Endothelial cell of umbilical vein (primary cell): ENCODE measurements at regions not wholly inside any gene's neighbourhood (a gene's known extent, or its start where the extent isn't known, plus 50 kb on each side); places are given as distances from the start of the nearest gene placed in this dataset.

Source experiments
- BruUV-seq: library from RNA; stranded (reverse); fragments of 400-500 nt; replicated peaks from 2 replicates; lab custom pipeline; 2021; lab: Mats Ljungman, UMichigan
- CTCF ChIA-PET: fragments of 300-600, 350-600 bp; sonication (Branson Sonifier 250); formaldehyde crosslinking; loops from one replicate; lab custom pipeline; 2021; ENCODE audit warnings: antibody characterized with exemption, inconsistent platforms; lab: Charles Lee
- POLR2A ChIA-PET: fragments of 300-600, 350-600 bp; sonication (Branson Sonifier 250); formaldehyde crosslinking; loops from one replicate; lab custom pipeline; 2021; ENCODE audit warnings: antibody characterized with exemption, inconsistent platforms; lab: Charles Lee
- DNase-seq: peaks from one replicate; pipeline ENCODE4 v3.0.0-alpha.2; 2011; ENCODE audit warnings: low read depth, low spot score
- FAIRE-seq: peaks from 2 replicates; lab custom pipeline; 2011; peaks lifted over from hg19 to GRCh38; lab: Jason Lieb, UNC
- H2AFZ ChIP-seq: 2 replicates; pipeline ENCODE4 v1.6.0; 2012; ENCODE audit warnings: low read depth, low read length, control low read depth, inconsistent platforms
- H3K27ac ChIP-seq: 2 replicates; pipeline ENCODE4 v1.5.1; 2011; ENCODE audit warnings: low read depth, mild to moderate bottlenecking, control low read depth, low read length, moderate library complexity; ENCODE audit not compliant: insufficient read depth
- H3K27me3 ChIP-seq, 2 experiments: 2 replicates each; pipeline versions ENCODE4 v1.6.0 to v1.6.1; 2011; ENCODE audit warnings: low read length in 2 of 2, mixed read lengths in 1 of 2; ENCODE audit not compliant: control insufficient read depth in 2 of 2, insufficient read depth in 2 of 2
- H3K36me3 ChIP-seq, 2 experiments: 2 replicates in 1 of 2; 3 replicates in 1 of 2; pipeline ENCODE4 v1.5.1; 2011; ENCODE audit warnings: low read length in 2 of 2, mild to moderate bottlenecking in 1 of 2, moderate library complexity in 1 of 2; ENCODE audit not compliant: control insufficient read depth in 2 of 2, insufficient read depth in 2 of 2; ENCODE audit errors: extremely low read depth in 1 of 2
- H3K4me1 ChIP-seq: 3 replicates; pipeline ENCODE4 v1.5.1; 2011; ENCODE audit warnings: mild to moderate bottlenecking, low read length; ENCODE audit not compliant: control insufficient read depth, insufficient read depth; ENCODE audit errors: extremely low read depth
- H3K4me2 ChIP-seq: 2 replicates; pipeline ENCODE4 v1.6.1; 2011; ENCODE audit warnings: low read length, control low read depth, mixed read lengths; ENCODE audit not compliant: insufficient read depth
- H3K4me3 ChIP-seq, 3 experiments: fragments of 200-600 bp in 1 of 3; sonication (generic), shearing (Covaris generic) in 1 of 3; replicated peaks in 1 of 3; 2 replicates each; pipeline ENCODE4 v1.5.1; 2011 to 2016; ENCODE audit warnings: control low read depth in 3 of 3, low read length in 3 of 3, mild to moderate bottlenecking in 2 of 3, inconsistent platforms in 1 of 3, low read depth in 1 of 3, moderate library complexity in 1 of 3; ENCODE audit not compliant: insufficient read depth in 1 of 3
- H3K79me2 ChIP-seq: 2 replicates; pipeline ENCODE4 v1.6.0; 2012; ENCODE audit warnings: low read length, inconsistent platforms; ENCODE audit not compliant: control insufficient read depth, insufficient read depth
- H3K9ac ChIP-seq: replicated peaks from 2 replicates; pipeline ENCODE3; 2011; ENCODE audit warnings: low read length, control low read depth; ENCODE audit not compliant: insufficient read depth; ENCODE audit errors: extremely low read depth
- H3K9me1 ChIP-seq: replicated peaks from 3 replicates; pipeline ENCODE4 v1.6.0; 2011; ENCODE audit warnings: mild to moderate bottlenecking, low read length; ENCODE audit not compliant: control insufficient read depth, insufficient read depth; ENCODE audit errors: extremely low read depth
- H3K9me3 ChIP-seq: replicated peaks from 2 replicates; pipeline ENCODE4 v1.5.1; 2012; ENCODE audit warnings: low read length, inconsistent platforms; ENCODE audit not compliant: control insufficient read depth, insufficient read depth
- H4K20me1 ChIP-seq: replicated peaks from 2 replicates; pipeline ENCODE3; 2011; ENCODE audit warnings: mild to moderate bottlenecking, low read length; ENCODE audit not compliant: control insufficient read depth, insufficient read depth; ENCODE audit errors: extremely low read depth
- CTCF ChIP-seq, 2 donors: IDR thresholded peaks; 1 replicate in 1 of 2; 2 replicates in 1 of 2; pipeline ENCODE4 v1.5.1; 2011; ENCODE audit warnings: low read length in 2 of 2, mild to moderate bottlenecking in 2 of 2, moderate library complexity in 2 of 2, control low read depth in 1 of 2, inconsistent platforms in 1 of 2, low read depth in 1 of 2; ENCODE audit not compliant: insufficient read depth in 1 of 2; ENCODE audit errors: extremely low read depth in 1 of 2
- EZH2 ChIP-seq: IDR thresholded peaks from 2 replicates; pipeline ENCODE4 v1.6.1; 2012; ENCODE audit warnings: borderline replicate concordance, low read depth, mild to moderate bottlenecking, moderate library complexity, low read length, inconsistent platforms; ENCODE audit not compliant: severe bottlenecking
- FOS ChIP-seq: IDR thresholded peaks from 2 replicates; pipeline ENCODE4 v1.6.1; 2011; ENCODE audit warnings: mild to moderate bottlenecking, low read length, moderate library complexity, borderline replicate concordance; ENCODE audit not compliant: insufficient read depth
- GATA2 ChIP-seq: IDR thresholded peaks from 2 replicates; pipeline ENCODE4 v1.7.0; 2011; ENCODE audit warnings: low read depth, mild to moderate bottlenecking, moderate library complexity, mixed read lengths, low read length; ENCODE audit not compliant: insufficient read length, insufficient read depth
- JUN ChIP-seq: IDR thresholded peaks from 2 replicates; pipeline ENCODE4 v1.6.1; 2011; ENCODE audit warnings: borderline replicate concordance, low read depth; ENCODE audit not compliant: insufficient read length, insufficient read depth
- MAX ChIP-seq: IDR thresholded peaks from 2 replicates; pipeline ENCODE4 v1.6.1; 2011; ENCODE audit not compliant: insufficient read depth, insufficient read length
- MYC ChIP-seq: IDR thresholded peaks from one replicate; pipeline ENCODE4 v1.6.1; 2011; ENCODE audit warnings: mild to moderate bottlenecking, low read depth, low read length
- POLR2A ChIP-seq: IDR thresholded peaks from 2 replicates; pipeline ENCODE4 v1.6.1; 2012; ENCODE audit warnings: low read depth, mild to moderate bottlenecking, control low read depth, low read length
- POLR2AphosphoS5 ChIP-seq: IDR thresholded peaks from 2 replicates; pipeline ENCODE4 v1.6.1; 2012; ENCODE audit warnings: low read depth, mild to moderate bottlenecking, control low read depth, low read length, moderate library complexity; ENCODE audit not compliant: insufficient read depth
- dilution Hi-C: fragments of 300-500 bp; cut with MboI; formaldehyde crosslinking; loops from one replicate; pipeline ENCODE4 v1.15.0; 2019; ENCODE audit warnings: low sequenced_read_pairs; ENCODE audit not compliant: extremely low pct_ligation_motif_present
- intact Hi-C: fragments of 100-400 bp; cut with micrococcal nuclease; formaldehyde crosslinking; loops from one replicate; pipeline ENCODE4 v1.10.0; 2022

GRCh38 chr1:87572008-87572407 lies 243.3 kb downstream of the LMO4 start:
- no peak overlapping the region for H3K9ac ChIP-seq
- H3K27me3 ChIP-seq, result no peaks in the 10 kb centered on the region
- dilution Hi-C loops (no loop called here), intact Hi-C loops (no loop called here)
- H3K36me3 ChIP-seq, result no peaks in the 10 kb centered on the region
- no peak overlapping the region for H2AFZ ChIP-seq
- H3K4me3 ChIP-seq, result no peak overlapping the region
- DNase-seq (no peak), FAIRE-seq (no peak)
- no peaks in the 10 kb centered on the region for H3K9me1 ChIP-seq
- no peak overlapping the region for H3K4me2 ChIP-seq
- H3K79me2 ChIP-seq, result no peaks in the 10 kb centered on the region
- no peaks in the 10 kb centered on the region for H4K20me1 ChIP-seq
- CTCF ChIA-PET, result no interaction called here
- H3K27ac ChIP-seq, result no peak overlapping the region
- H3K4me1 ChIP-seq, result no peaks in the 10 kb centered on the region
- POLR2A ChIA-PET, result no interaction called here
- H3K9me3 ChIP-seq, result no peaks in the 10 kb centered on the region
- no TSS peak for BruUV-seq
- TF ChIP-seq POLR2A (no peak), CTCF (IDR thresholded peaks at IDR 0.05; ENCODE audit: extremely low read depth in 1 of 2, insufficient read depth in 1 of 2, low read depth in 1 of 2, low read length in 2 of 2) (no peak), MAX (no peak), EZH2 (no peak)

- no peaks in the 10 kb centered on the region for H3K4me1 ChIP-seq
Measured at GRCh38 chr1:87572891-87573290, 244.2 kb downstream of the LMO4 start.

More at GRCh38 chr1:87572891-87573290, 244.2 kb downstream of the LMO4 start:
- no peak overlapping the region for H3K4me3 ChIP-seq
- no peak for FAIRE-seq
- dilution Hi-C loops, result no loop called here
- intact Hi-C loops, result no loop called here
- H3K27ac ChIP-seq, result no peak overlapping the region
- H4K20me1 ChIP-seq, result no peaks in the 10 kb centered on the region
- no peak for TF ChIP-seq POLR2A
- no peak for TF ChIP-seq MYC
- no peak for TF ChIP-seq POLR2AphosphoS5
- no peak for TF ChIP-seq FOS
- TF ChIP-seq CTCF (IDR thresholded peaks at IDR 0.05; ENCODE audit: extremely low read depth in 1 of 2, insufficient read depth in 1 of 2, low read depth in 1 of 2, low read length in 2 of 2), result no peak
- TF ChIP-seq GATA2, result no peak
- no peak for TF ChIP-seq EZH2
- TF ChIP-seq JUN, result no peak
- TF ChIP-seq MAX, result no peak
- H3K27me3 ChIP-seq, result no peaks in the 10 kb centered on the region
- ChIA-PET CTCF (no interaction called here), POLR2A (no interaction called here)
- no peak overlapping the region for H3K9ac ChIP-seq
- no TSS peak for BruUV-seq
- no peaks in the 10 kb centered on the region for H3K79me2 ChIP-seq
- H3K4me2 ChIP-seq, result no peak overlapping the region
- no peaks in the 10 kb centered on the region for H3K36me3 ChIP-seq
- H3K9me3 ChIP-seq, result no peaks in the 10 kb centered on the region
- H3K9me1 ChIP-seq, result no peaks in the 10 kb centered on the region
- H2AFZ ChIP-seq, result no peak overlapping the region
- DNase-seq, result no peak
